ENCODE measurements at regions not wholly inside any gene's neighbourhood (a gene's known extent, or its start where the extent isn't known, plus 50 kb on each side); places are given as distances from the start of the nearest gene placed in this dataset.
A peak's percentile ranks its signal among the peaks of the same experiment; 100 is the strongest.

DNA sequence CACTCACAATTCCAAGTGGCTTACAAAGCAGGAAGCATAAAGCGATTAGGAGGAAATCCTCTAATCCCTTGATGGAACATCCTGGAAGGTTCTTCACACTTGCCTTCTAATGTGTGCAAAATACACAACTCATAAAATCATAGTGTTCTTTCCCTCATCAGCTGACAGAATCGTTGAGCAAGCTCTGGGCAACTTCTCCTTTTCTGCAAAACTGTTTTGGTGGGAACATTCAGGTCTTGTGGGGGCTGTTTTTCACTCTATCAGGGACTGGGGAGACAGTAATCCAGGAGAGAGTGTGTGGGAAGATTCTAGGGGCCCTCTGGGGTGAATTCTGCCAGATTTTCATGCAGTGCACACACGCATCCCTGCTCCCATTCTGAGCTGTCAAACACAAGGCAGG lies 53.2 kb downstream of the IRAG1 start (continued):
- TF ChIP-seq, protein P1, sequence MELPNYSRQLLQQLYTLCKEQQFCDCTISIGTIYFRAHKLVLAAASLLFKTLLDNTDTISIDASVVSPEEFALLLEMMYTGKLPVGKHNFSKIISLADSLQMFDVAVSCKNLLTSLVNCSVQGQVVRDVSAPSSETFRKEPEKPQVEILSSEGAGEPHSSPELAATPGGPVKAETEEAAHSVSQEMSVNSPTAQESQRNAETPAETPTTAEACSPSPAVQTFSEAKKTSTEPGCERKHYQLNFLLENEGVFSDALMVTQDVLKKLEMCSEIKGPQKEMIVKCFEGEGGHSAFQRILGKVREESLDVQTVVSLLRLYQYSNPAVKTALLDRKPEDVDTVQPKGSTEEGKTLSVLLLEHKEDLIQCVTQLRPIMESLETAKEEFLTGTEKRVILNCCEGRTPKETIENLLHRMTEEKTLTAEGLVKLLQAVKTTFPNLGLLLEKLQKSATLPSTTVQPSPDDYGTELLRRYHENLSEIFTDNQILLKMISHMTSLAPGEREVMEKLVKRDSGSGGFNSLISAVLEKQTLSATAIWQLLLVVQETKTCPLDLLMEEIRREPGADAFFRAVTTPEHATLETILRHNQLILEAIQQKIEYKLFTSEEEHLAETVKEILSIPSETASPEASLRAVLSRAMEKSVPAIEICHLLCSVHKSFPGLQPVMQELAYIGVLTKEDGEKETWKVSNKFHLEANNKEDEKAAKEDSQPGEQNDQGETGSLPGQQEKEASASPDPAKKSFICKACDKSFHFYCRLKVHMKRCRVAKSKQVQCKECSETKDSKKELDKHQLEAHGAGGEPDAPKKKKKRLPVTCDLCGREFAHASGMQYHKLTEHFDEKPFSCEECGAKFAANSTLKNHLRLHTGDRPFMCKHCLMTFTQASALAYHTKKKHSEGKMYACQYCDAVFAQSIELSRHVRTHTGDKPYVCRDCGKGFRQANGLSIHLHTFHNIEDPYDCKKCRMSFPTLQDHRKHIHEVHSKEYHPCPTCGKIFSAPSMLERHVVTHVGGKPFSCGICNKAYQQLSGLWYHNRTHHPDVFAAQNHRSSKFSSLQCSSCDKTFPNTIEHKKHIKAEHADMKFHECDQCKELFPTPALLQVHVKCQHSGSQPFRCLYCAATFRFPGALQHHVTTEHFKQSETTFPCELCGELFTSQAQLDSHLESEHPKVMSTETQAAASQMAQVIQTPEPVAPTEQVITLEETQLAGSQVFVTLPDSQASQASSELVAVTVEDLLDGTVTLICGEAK (IDR thresholded peaks at IDR 0.05; ENCODE audit: borderline replicate concordance), result no peak
- TF ChIP-seq ZNF217 (IDR thresholded peaks at IDR 0.05) (no peak), LARP7 (IDR thresholded peaks at IDR 0.05) (no peak), ATF7 (IDR thresholded peaks at IDR 0.05; ENCODE audit: low read depth) (no peak), TCF7 (IDR thresholded peaks at IDR 0.05; ENCODE audit: borderline replicate concordance) (no peak), STAT3 (IDR thresholded peaks at IDR 0.05; ENCODE audit: low read depth, low read length) (no peak), SP1 (IDR thresholded peaks at IDR 0.05; ENCODE audit: low read depth, low read length) (no peak)

DNA sequence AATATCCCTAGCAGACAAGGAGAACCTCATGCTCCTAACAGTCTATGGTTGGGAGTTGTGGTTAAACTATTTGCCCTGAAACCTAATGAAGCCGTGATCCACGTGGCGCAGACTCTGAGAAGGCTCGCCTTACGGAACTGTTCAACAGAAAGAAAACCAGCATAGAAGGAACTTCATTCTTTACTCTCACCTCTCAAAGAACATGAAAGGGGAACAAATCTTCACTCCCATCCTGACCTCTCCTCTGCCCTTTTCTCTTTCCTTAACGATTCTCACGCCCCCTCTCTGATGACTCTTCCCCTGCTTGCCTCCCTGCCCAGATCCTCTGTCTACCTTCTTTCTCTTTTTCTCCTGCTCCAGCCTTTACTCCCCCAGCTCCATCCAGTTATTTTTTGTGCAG lies 54.2 kb downstream of the IRAG1 start:
- DNase-seq (ENCODE audit: low read depth, low spot score) (no peak), ATAC-seq (no peak), FAIRE-seq (peak; percentile 61)
- ChIA-PET CTCF (interaction anchor here (1.0 to 2.6 kb wide), 4 partner anchors 13 to 99 kb away, joined by 3 to 16 read pairs (median 4); partner anchors contain the start of gene RNF141), POLR2A (no interaction called here), RAD21 (ENCODE audit: unreplicated experiment) (interaction anchor here (0.9 kb wide), 1 partner anchor 14 kb away, joined by 3 read pairs; no protein-coding TSS in a partner anchor), SMC1A (ENCODE audit: uncharacterized antibody, unreplicated experiment) (interaction anchor here (1.1 to 1.3 kb wide), 2 partner anchors 22 to 196 kb away, joined by 3 to 5 read pairs; no protein-coding TSS in a partner anchor)
- intact Hi-C loops (cut with micrococcal nuclease; ENCODE audit: unreplicated experiment), result no loop called here
- Histone ChIP-seq H3K79me2 (ENCODE audit: control insufficient read depth, insufficient read depth, low read length) (no peaks in the 10 kb centered on the region), H3K9ac (ENCODE audit: control insufficient read depth, insufficient read depth, low read length) (no peak overlapping the region), H3K4me2 (ENCODE audit: control insufficient read depth, insufficient read depth) (no peak overlapping the region), H3K27me3 (replicated peaks in 1 of 2; ENCODE audit: control insufficient read depth in 2 of 2, insufficient read depth in 2 of 2, low read length in 1 of 2) (no peaks in the 10 kb centered on the region), H3K36me3 (ENCODE audit: control insufficient read depth in 2 of 2, insufficient read depth in 2 of 2, low read length in 1 of 2) (no peaks in the 10 kb centered on the region), H4K20me1 (ENCODE audit: control insufficient read depth, insufficient read depth) (no peaks in the 10 kb centered on the region), H3K4me3 (no peak overlapping the region), H3K4me1 (ENCODE audit: control insufficient read depth, insufficient read depth, low read length) (peaks cover 33% of the 10 kb centered on the region), H3K27ac (ENCODE audit: control insufficient read depth, insufficient read depth) (no peak overlapping the region), H3K9me3 (replicated peaks; ENCODE audit: control insufficient read depth, insufficient read depth, low read length) (no peaks in the 10 kb centered on the region), H2AFZ (ENCODE audit: control insufficient read depth, low read depth, low read length) (peak overlapping the region; percentile 12; the same call in 1 of the 2 replicates)
- BruUV-seq (replicated peaks), result no TSS peak
- in situ Hi-C loops (cut with MboI), result no loop called here
- TF ChIP-seq RUNX3 (IDR thresholded peaks at IDR 0.05; ENCODE audit: low read length) (peak; percentile 17; the same call in 1 of the 2 replicates), POLR2AphosphoS5 (IDR thresholded peaks at IDR 0.05; ENCODE audit: low read length) (no peak)
- whole genome bisulfite sequencing (ENCODE audit: insufficient coverage, insufficient replicate concordance, low lambda C conversion rate, missing lambda C conversion rate), result 46% methylated on average over 7 of the region's 7 CpGs

Measured in GM12878 (cell line).